MG63 (cell line): ENCODE measurements at regions not wholly inside any gene's neighbourhood (a gene's known extent, or its start where the extent isn't known, plus 50 kb on each side); places are given as distances from the start of the nearest gene placed in this dataset.
"Not testable (repeated sequence)": the region's sequence is repeated elsewhere in the genome, so short reads cannot be mapped to it uniquely, and the experiment has no call there.

Source experiments
- DNase-seq: peaks from one replicate; pipeline ENCODE4 v3.0.0-alpha.2; 2020
- H3K27me3 ChIP-seq: fragments of 250-450 bp; sonication (Bioruptor Pico); 2 replicates; pipeline ENCODE4 v1.5.1; 2020; ENCODE audit warnings: mild to moderate bottlenecking, moderate library complexity
- H3K36me3 ChIP-seq: fragments of 250-450 bp; sonication (Bioruptor Pico); 2 replicates; pipeline ENCODE4 v1.5.1; 2020; ENCODE audit warnings: mild to moderate bottlenecking, moderate library complexity
- H3K4me3 ChIP-seq: fragments of 250-450 bp; sonication (Bioruptor Pico); 2 replicates; pipeline ENCODE4 v1.5.1; 2020; ENCODE audit warnings: mild to moderate bottlenecking, moderate library complexity
- H3K9me3 ChIP-seq: fragments of 250-450 bp; sonication (Bioruptor Pico); 2 replicates; pipeline ENCODE4 v1.5.1; 2020; ENCODE audit warnings: mild to moderate bottlenecking, moderate library complexity

DNA sequence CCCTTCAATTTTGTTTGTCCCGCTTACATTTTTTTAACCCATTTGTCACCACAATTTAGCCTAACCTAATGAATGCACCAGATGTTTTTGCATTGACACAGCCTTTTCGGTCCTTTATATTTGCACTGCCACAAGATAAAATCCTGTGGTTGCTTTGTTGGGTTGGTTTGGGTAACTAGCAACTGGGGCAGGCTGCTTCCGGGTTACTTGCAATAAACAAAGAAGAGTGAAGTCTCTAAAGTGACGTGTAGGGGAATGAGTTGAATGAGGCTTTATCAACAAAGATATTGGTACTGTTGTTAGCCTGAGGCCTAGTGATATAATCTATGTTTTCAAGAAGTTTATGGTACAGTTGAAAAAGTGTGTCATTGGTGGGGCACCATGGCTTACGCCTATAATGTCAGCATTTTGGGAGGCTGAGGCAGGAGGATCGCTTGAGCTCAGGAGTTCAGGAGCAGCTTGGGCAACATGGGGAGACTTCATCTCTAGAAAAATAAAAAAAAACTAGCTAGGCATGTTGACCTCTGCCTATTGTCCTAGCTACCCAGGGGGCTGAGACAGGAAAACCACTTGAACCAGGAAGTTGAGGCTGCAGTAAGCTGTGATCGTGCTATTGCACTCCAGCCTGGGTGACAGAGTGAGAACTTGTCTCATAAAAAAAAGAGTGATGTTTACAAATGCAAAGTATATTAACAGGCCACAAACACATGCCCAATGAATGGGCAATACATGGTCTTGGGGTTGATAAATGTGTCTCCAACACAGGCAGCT, 121.8 kb downstream of the OXSM start:
- Histone ChIP-seq H3K4me3 (no peak overlapping the region), H3K9me3 (no peaks in the 10 kb centered on the region), H3K27me3 (no peaks in the 10 kb centered on the region), H3K36me3 (no peaks in the 10 kb centered on the region)
- DNase-seq = no peak

DNA sequence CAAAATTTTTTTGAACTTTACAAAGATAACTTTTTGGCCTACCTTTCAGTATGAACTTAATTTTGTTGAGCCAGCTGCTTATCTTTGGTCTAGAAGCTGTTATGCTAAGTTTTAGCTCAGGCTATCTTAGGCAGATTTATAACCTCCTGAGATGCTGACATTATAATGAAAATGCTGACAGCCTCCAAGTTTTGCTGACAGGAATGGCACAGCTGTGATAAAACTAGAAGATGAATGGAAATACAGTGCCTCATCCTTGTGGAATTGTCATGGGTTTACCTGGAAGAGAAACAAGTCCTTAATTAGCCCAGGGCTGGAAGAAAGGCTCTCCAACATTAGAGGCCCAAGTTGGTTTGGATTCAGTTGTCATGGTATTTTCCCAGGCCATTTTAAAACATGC, 123.3 kb downstream of the OXSM start:
- DNase-seq = no peak
- H3K27me3 ChIP-seq = no peaks in the 10 kb centered on the region
- H3K9me3 ChIP-seq = no peaks in the 10 kb centered on the region
- H3K4me3 ChIP-seq = no peak overlapping the region
- no peaks in the 10 kb centered on the region for H3K36me3 ChIP-seq

DNA sequence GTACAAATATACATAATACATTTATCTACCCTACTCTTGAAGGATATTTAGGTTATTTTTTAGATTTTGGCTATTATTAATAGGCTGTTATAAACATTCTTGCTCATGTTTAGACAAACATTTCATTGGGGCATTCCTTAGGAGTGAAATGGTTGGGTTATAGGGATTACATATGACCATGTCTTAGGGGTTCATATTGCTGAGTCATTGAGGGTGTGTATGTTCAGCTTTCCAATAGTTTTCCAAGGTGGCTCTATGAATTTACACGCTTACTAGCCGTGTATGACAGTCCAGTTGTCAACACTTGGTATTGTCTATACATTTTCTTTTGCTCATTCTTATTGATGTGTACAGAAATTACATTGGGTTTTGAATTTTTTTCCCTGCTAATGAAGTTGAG, 125.8 kb downstream of the OXSM start:
- DNase-seq = no peak
- Histone ChIP-seq H3K36me3 (no peaks in the 10 kb centered on the region), H3K9me3 (no peaks in the 10 kb centered on the region), H3K4me3 (no peak overlapping the region), H3K27me3 (no peaks in the 10 kb centered on the region)

DNA sequence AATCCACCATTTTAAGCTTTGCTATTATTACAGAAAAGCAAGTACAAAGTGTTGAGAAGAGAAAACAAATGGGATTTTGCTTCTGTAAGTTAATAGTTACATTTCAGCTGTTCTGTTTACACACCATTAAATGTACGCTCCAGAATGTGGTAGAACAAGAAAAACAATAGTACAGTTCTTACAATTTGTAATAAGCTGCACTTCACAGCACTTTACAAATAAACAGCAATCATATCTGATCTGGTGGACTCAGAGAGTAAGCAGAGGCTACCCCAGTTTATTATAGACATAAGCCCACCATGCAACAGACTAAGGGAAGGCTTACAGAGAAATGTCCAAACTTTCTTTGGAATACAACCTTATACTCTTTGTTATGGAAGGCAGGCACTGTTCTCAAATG, 126.4 kb downstream of the OXSM start:
- no peaks in the 10 kb centered on the region for H3K27me3 ChIP-seq
- no peak overlapping the region for H3K4me3 ChIP-seq
- no peak for DNase-seq
- no peaks in the 10 kb centered on the region for H3K36me3 ChIP-seq
- H3K9me3 ChIP-seq = no peaks in the 10 kb centered on the region

DNA sequence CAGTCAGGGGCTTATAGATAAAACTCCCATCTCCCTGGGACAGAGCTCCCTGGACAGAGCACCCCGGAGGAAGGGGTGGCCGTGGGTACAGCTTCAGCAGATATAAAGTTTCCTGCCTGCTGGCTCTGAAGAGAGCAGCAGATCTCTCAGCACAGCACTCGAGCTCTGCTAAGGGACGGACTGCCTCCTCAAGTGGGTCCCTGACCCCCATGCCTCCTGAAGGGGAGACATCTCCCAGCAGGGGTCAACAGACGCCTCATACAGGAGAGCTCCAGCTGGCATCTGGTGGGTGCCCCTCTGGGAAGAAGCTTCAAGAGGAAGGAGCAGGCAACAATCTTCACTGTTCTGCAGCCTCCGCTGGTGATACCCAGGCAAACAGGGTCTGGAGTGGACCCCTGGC, 142.1 kb downstream of the OXSM start:
- not testable (repeated sequence) for H3K4me3 ChIP-seq, H3K36me3 ChIP-seq, DNase-seq, H3K27me3 ChIP-seq, H3K9me3 ChIP-seq

DNA sequence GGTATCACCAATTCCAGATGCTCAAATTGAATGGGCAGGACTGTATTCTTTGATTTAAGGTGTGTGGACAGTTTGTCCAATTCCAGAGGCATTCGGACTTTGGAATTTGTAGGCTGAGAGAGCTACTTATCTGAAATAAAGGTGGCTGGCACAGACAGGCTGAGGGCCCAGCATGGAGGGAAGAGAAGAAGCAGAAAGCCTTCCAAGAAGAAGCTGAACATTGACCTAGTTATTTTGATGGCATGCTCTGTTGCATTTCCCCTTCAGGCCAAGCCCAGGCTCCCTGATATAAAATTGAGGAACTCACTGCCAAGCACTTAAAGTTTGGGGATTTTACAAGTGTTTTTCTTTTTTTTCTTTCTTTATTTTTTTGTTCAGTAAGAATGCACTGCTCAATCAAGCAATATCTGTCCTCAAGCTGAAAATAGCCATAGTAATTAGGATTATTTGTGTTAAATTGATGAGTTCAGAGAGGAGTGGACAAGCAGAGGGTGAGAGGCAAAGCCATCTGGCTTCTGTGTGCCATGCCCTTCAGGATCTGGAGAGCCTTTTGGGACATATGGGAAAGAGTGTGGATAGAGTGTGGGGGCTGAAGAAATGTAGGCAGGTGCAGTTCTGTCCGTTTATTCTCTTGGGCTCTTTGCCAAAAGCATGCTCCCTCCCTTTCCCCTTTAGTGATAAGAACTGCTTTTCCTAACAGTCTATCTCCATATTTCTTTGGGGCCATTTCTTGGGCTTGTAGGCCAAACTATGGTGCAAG, 148.9 kb downstream of the OXSM start:
- no peaks in the 10 kb centered on the region for H3K36me3 ChIP-seq
- H3K27me3 ChIP-seq = no peaks in the 10 kb centered on the region
- no peak overlapping the region for H3K4me3 ChIP-seq
- no peaks in the 10 kb centered on the region for H3K9me3 ChIP-seq
- DNase-seq = no peak

DNA sequence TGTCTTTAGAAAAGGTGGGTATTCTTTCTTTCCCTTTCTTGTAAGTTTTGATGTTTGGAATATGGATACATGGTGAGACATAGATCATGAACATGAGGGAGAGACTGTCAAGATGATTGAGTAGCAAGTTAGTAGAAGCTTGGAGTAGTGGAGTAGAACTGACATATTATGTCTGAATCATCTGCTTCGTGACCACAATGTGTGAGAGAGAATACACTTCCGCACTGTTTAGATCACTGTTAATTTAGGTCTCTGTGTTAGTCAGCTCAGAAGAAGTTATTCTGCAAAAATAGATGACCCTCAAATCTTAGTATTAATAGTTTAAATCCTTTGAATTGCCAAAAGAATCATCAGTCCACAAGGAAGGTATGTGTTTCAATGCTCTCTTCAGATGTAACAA, 151.0 kb downstream of the OXSM start:
- no peaks in the 10 kb centered on the region for H3K9me3 ChIP-seq
- no peak overlapping the region for H3K4me3 ChIP-seq
- no peak for DNase-seq
- H3K27me3 ChIP-seq = no peaks in the 10 kb centered on the region
- H3K36me3 ChIP-seq = no peaks in the 10 kb centered on the region

DNA sequence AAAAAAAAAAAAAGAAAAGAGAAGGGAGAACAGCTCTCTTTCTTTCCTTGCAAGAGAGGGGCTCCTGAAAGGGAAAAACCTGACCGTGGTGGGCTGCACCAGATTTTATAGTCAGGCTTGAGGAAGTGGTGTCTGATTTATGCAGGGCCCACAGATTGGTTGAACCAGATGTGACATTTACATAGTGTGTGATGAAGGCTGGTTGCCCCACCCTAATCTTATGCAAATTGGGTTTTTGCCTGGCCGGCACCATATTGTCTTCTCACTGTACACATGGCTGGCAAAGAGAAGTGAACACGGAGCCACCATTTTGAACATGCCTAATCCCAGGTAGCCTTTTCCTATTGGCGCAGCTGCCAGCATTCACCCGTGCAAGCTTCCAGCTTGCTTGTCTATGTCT, 154.4 kb downstream of the OXSM start:
- Histone ChIP-seq H3K27me3 (no peaks in the 10 kb centered on the region), H3K4me3 (no peak overlapping the region), H3K36me3 (no peaks in the 10 kb centered on the region), H3K9me3 (no peaks in the 10 kb centered on the region)
- no peak for DNase-seq

DNA sequence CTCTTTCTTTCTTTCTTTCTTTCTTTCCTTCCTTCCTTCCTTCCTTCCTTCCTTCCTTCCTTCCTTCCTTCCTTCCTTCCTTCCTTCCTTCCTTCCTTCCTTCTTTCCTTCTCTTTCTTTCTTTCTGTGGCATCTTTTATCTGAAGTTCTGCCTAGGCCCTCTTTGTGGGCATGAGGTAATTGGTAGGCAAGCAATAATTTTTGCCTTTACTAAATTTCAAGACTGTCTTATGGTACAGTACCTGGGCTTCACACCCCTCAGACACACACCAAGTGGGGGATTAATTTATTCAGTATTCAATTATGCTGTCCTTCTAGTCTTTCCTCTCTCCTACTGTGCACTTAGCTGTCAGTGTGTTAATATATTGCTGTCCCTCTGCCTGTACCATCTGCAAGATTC, 155.5 kb downstream of the OXSM start:
- no peak overlapping the region for H3K4me3 ChIP-seq
- no peak for DNase-seq
- no peaks in the 10 kb centered on the region for H3K9me3 ChIP-seq
- no peaks in the 10 kb centered on the region for H3K27me3 ChIP-seq
- no peaks in the 10 kb centered on the region for H3K36me3 ChIP-seq

DNA sequence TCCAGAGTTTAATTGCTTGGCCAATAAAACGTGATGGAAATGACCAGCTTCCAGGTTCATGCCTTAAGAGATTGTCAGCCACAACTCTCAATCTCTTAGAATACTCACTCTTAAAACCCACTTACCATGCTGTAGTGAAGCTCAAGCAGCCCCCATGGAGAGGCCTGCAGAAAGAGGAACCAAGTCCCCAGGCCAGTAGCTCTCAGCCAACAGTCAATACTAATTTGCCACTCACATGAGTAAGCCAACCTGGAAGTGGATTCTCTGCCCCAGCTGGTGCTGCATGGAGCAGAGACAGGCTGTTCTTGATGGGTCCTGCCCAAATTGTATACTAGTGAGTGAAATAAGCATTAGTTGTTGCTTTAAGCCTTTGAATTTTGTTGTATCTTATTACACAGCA, 155.9 kb downstream of the OXSM start:
- no peak for DNase-seq
- Histone ChIP-seq H3K27me3 (no peaks in the 10 kb centered on the region), H3K36me3 (no peaks in the 10 kb centered on the region), H3K4me3 (no peak overlapping the region), H3K9me3 (no peaks in the 10 kb centered on the region)

DNA sequence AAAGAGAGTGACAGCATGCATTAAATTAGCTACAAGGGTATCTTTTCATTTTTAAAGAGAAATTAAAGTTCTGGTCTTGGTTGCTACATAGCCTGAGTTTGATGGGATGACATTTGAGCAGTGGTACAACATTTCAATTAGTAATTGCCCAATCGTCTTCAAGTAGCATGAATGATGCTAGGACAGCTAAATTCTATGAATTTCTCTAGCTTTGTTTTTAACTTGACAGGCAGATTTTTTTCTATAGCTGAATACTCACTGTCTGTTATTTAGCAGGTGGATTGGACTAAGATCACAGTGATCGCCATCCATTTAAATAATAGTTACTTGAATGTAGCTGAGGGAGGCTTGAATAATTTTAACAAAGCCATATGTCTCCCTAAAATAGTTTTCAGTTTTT, 162.2 kb downstream of the OXSM start:
- Histone ChIP-seq H3K4me3 (no peak overlapping the region), H3K36me3 (no peaks in the 10 kb centered on the region), H3K9me3 (no peaks in the 10 kb centered on the region), H3K27me3 (no peaks in the 10 kb centered on the region)
- no peak for DNase-seq

DNA sequence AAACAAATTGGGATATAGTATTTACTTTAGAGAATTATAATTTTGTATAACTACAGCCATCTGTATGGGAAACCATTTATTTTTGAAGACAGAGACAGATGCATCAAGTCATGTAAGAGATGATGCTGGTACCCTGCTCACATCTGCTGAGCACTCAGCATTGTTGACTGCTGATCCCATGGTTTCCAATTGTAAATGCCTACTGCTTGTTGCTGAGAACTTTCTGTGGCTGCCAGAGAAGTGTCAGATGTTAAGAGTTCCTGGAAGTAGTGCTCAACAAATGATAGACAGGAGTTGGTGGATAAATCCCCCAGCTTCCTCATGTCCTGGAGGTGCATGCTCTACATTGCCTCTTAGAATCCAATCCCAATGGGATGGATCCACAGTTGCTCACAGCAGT, 167.1 kb downstream of the OXSM start:
- no peak overlapping the region for H3K4me3 ChIP-seq
- no peaks in the 10 kb centered on the region for H3K36me3 ChIP-seq
- no peaks in the 10 kb centered on the region for H3K27me3 ChIP-seq
- no peaks in the 10 kb centered on the region for H3K9me3 ChIP-seq
- no peak for DNase-seq

DNA sequence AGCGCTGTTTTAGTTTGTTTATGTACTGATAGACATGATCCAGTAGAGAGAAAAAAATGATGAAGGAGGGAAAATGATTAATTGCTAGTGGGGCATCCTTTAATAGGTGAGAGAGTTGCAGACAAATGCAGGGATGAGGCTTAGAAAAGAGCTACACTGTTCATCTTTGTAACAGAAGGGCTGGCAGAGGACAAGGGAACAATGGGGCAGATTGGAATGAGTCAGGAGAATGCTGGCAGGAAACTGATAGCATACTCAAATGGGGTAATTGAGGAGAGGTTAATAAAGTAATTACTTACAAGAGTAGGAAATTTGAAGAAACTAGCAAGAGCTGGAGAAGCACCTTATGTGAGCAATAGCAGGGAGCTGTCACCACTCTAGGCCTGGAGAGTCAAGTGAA, 170.9 kb downstream of the OXSM start:
- Histone ChIP-seq H3K4me3 (no peak overlapping the region), H3K27me3 (no peaks in the 10 kb centered on the region), H3K36me3 (no peaks in the 10 kb centered on the region), H3K9me3 (no peaks in the 10 kb centered on the region)
- no peak for DNase-seq

DNA sequence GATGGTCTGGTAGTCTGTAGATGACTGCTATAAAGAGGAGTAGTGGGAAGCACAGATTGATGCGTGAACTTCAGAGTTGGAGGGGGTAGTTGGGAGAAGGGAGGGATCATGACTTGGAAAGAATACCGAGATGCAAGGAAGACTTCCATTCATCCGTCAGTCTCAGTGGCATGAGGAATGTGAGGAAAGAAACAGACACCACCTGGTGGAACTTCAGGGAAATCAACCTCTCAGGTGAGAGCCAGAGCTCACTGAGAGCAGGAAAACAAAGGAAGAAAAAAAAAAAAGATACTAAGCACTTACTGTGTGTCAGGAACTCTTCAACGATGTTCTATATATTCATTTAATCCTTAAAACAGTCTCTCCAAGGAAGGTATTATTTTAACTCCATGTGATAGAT, 172.4 kb downstream of the OXSM start:
- H3K4me3 ChIP-seq = no peak overlapping the region

DNA sequence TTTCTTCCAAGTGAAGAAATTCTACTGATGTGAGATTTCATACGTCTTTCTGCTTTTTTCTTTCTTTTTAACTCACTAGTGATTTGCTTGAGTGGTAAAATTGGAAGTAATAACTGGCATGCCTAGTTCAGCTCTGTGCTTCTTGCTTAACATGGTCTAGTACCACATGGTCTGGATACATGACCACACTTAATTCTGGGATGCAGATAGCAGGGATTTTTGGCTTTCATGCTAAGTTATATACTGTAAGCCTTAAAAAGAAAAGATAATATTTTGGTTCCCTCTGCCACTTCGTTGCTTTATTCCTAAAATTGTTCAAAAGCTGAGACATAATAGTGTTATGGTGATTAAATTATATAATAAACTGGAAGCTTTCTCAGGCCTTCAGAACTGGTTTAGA, 174.3 kb downstream of the OXSM start:
- H3K4me3 ChIP-seq = no peak overlapping the region
- DNase-seq = no peak
- no peaks in the 10 kb centered on the region for H3K27me3 ChIP-seq

More for the DNA sequence above, 172.4 kb downstream of the OXSM start:
- no peak for DNase-seq
- H3K9me3 ChIP-seq = no peaks in the 10 kb centered on the region
- no peaks in the 10 kb centered on the region for H3K36me3 ChIP-seq
- H3K27me3 ChIP-seq = no peaks in the 10 kb centered on the region

DNA sequence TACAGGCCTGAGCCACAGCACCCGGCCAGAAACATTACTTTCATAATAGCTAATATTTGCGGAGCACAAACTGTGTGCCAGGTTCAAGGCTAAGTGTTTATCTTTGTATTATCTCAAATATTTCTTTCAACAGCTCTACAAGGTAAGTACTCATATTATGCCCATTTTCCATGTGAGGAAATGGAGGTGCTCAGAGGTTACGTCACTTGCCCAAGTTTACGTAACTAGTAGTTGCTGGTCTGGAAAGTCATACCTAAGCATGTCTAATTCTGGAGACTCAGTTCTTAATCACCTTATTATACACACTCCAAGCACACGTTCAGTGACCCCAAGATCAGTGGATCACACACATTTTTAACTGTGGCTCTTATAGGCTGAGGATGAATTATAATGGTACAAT, 177.5 kb downstream of the OXSM start:
- no peaks in the 10 kb centered on the region for H3K9me3 ChIP-seq
- no peak overlapping the region for H3K4me3 ChIP-seq
- no peaks in the 10 kb centered on the region for H3K36me3 ChIP-seq
- no peaks in the 10 kb centered on the region for H3K27me3 ChIP-seq
- no peak for DNase-seq

More for the DNA sequence above, 174.3 kb downstream of the OXSM start:
- H3K36me3 ChIP-seq = no peaks in the 10 kb centered on the region
- H3K9me3 ChIP-seq = no peaks in the 10 kb centered on the region

DNA sequence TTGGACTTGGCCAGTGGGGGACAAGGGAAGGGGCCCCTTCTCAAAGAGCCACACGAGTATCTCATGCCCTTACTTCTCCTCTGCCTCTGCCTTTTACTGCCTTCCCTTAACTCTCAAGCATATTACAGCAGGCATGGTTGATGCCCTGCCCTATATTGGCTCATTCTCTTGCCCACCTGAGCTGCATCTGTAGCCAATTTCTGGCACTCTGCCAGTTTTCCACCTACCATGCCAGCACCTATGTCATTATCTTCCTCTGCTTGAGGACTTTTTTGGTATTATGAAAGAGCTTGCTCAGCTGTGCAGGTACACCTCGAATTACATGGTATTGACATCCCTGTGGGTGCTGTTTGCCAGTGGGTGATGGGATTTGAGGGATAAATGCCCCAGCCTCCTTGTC, 181.8 kb downstream of the OXSM start:
- no peaks in the 10 kb centered on the region for H3K27me3 ChIP-seq
- H3K9me3 ChIP-seq = no peaks in the 10 kb centered on the region
- H3K36me3 ChIP-seq = no peaks in the 10 kb centered on the region
- DNase-seq = no peak
- H3K4me3 ChIP-seq = no peak overlapping the region

DNA sequence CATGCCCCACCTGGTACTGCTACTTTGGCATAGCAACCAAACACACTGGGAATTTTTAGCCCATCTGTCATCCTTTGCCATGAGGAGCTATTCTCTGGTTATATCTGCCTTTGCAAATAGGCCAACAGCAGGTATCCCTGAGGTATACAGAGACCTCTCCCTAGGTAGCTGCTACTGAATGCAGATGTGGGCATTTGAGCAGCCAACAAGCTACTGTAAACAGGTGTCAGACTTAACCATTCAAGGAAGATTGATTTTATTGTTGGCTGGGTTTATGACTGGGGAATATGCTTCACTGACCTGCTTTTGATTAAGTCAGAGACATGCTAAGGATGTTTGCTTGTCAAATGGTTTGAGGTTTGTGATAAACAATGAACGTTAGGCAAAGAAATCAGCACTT, 183.2 kb downstream of the OXSM start:
- H3K9me3 ChIP-seq = no peaks in the 10 kb centered on the region
- no peak overlapping the region for H3K4me3 ChIP-seq
- no peaks in the 10 kb centered on the region for H3K27me3 ChIP-seq
- no peaks in the 10 kb centered on the region for H3K36me3 ChIP-seq
- DNase-seq = no peak
